Fibroblast of lung (primary cell): ENCODE measurements at regions not wholly inside any gene's neighbourhood (a gene's known extent, or its start where the extent isn't known, plus 50 kb on each side); places are given as distances from the start of the nearest gene placed in this dataset.

Experiments
- CTCF ChIP-seq, 2 donors: IDR thresholded peaks in 1 of 2; conservative IDR thresholded peaks in 1 of 2; 1 replicate in 1 of 2; 2 replicates in 1 of 2; pipeline ENCODE4 v1.5.1; 2011 to 2012; ENCODE audit warnings: low read length in 2 of 2, control low read depth in 1 of 2, inconsistent platforms in 1 of 2, low read depth in 1 of 2, mild to moderate bottlenecking in 1 of 2
- EZH2 ChIP-seq: IDR thresholded peaks from 2 replicates; pipeline ENCODE4 v1.5.1; 2012; ENCODE audit warnings: low read length, control low read depth, mild to moderate bottlenecking; ENCODE audit errors: missing control alignments

GRCh38 chr10:106378251-106378650 is 786.3 kb downstream of the SORCS1 start:
- no peak for TF ChIP-seq CTCF (conservative IDR thresholded peaks at IDR 0.05 in 1 of 2, IDR thresholded peaks at IDR 0.05 in 1 of 2; ENCODE audit: low read depth in 1 of 2, low read length in 2 of 2)
- no peak for TF ChIP-seq EZH2
